ENCODE measurements at regions not wholly inside any gene's neighbourhood (a gene's known extent, or its start where the extent isn't known, plus 50 kb on each side); places are given as distances from the start of the nearest gene placed in this dataset.

- TF ChIP-seq EZH2phosphoT487 (IDR thresholded peaks at IDR 0.05; ENCODE audit: borderline replicate concordance, low read length) (no peak), CTCF (IDR thresholded peaks at IDR 0.05; ENCODE audit: low read depth, low read length, poor library complexity, severe bottlenecking) (no peak)
Observed at GRCh38 chr6:71403422-71404134, 115.0 kb downstream of the OGFRL1 start.

Measured in DOHH2 (cell line).